CD14-positive monocyte (primary cell): ENCODE measurements at regions not wholly inside any gene's neighbourhood (a gene's known extent, or its start where the extent isn't known, plus 50 kb on each side); places are given as distances from the start of the nearest gene placed in this dataset.
"Not testable (repeated sequence)": the region's sequence is repeated elsewhere in the genome, so short reads cannot be mapped to it uniquely, and the experiment has no call there.

Experiments
- DNase-seq, 3 donors: peaks; one replicate each; pipeline ENCODE4 v3.0.0-alpha.2; 2011 to 2022
- H2AFZ ChIP-seq: 2 replicates; pipeline ENCODE4 v1.6.0; 2012; ENCODE audit warnings: mild to moderate bottlenecking, low read depth, low read length, inconsistent platforms; ENCODE audit not compliant: insufficient read depth, poor library complexity, severe bottlenecking
- H3K27ac ChIP-seq, 2 donors: 1 replicate in 1 of 2; 2 replicates in 1 of 2; pipeline ENCODE4 v1.5.1; 2012 to 2013; ENCODE audit warnings: low read length in 2 of 2, control low read depth in 1 of 2, inconsistent platforms in 1 of 2, low read depth in 1 of 2, mild to moderate bottlenecking in 1 of 2
- H3K27me3 ChIP-seq, 2 donors: one replicate each; pipeline versions ENCODE4 v1.6.0 to v1.6.1; 2011 to 2013; ENCODE audit warnings: low read length in 2 of 2; ENCODE audit not compliant: control insufficient read depth in 2 of 2, insufficient read depth in 2 of 2
- H3K36me3 ChIP-seq, 2 donors: replicated peaks in 1 of 2; 1 replicate in 1 of 2; 2 replicates in 1 of 2; pipeline versions ENCODE4 v1.5.1 to v1.6.1; 2012 to 2013; ENCODE audit warnings: low read length in 2 of 2, control low read depth in 1 of 2, inconsistent platforms in 1 of 2, mild to moderate bottlenecking in 1 of 2; ENCODE audit not compliant: insufficient read depth in 2 of 2, control insufficient read depth in 1 of 2
- H3K4me1 ChIP-seq, 2 donors: 1 replicate in 1 of 2; 2 replicates in 1 of 2; pipeline versions ENCODE4 v1.5.1 to v1.6.1; 2012 to 2013; ENCODE audit warnings: low read length in 2 of 2, control low read depth in 1 of 2, inconsistent platforms in 1 of 2, mild to moderate bottlenecking in 1 of 2, moderate library complexity in 1 of 2; ENCODE audit not compliant: insufficient read depth in 2 of 2, control insufficient read depth in 1 of 2
- H3K4me2 ChIP-seq: replicated peaks from 2 replicates; pipeline ENCODE3; 2012; ENCODE audit warnings: low read length, moderate library complexity, mild to moderate bottlenecking; ENCODE audit not compliant: poor library complexity, severe bottlenecking; ENCODE audit errors: extremely low read depth
- H3K4me3 ChIP-seq, 3 experiments: fragments of 200-600 bp in 1 of 3; sonication (generic) in 1 of 3; replicated peaks in 1 of 3; 1 replicate in 2 of 3; 2 replicates in 1 of 3; pipeline ENCODE4 v1.5.1; 2011 to 2013; ENCODE audit warnings: low read length in 3 of 3, mild to moderate bottlenecking in 3 of 3, control low read depth in 2 of 3, low read depth in 2 of 3, inconsistent platforms in 1 of 3, moderate library complexity in 1 of 3
- H3K79me2 ChIP-seq: 2 replicates; pipeline ENCODE4 v1.6.0; 2012; ENCODE audit warnings: mild to moderate bottlenecking, control low read depth, inconsistent platforms, low read length, moderate library complexity; ENCODE audit not compliant: insufficient read depth
- H3K9ac ChIP-seq: 2 replicates; pipeline ENCODE4 v1.6.0; 2017; ENCODE audit warnings: low read length, mild to moderate bottlenecking; ENCODE audit not compliant: insufficient read depth, poor library complexity, severe bottlenecking
- H3K9me3 ChIP-seq, 2 donors: replicated peaks in 1 of 2; 1 replicate in 1 of 2; 2 replicates in 1 of 2; pipeline versions ENCODE4 v1.5.1 to v1.6.1; 2012 to 2013; ENCODE audit warnings: low read length in 2 of 2, control low read depth in 1 of 2; ENCODE audit not compliant: control insufficient read depth in 1 of 2, insufficient read depth in 1 of 2
- H4K20me1 ChIP-seq: 2 replicates; pipeline ENCODE4 v1.6.0; 2012; ENCODE audit warnings: mild to moderate bottlenecking, low read length, control low read depth, moderate library complexity; ENCODE audit not compliant: insufficient read depth
- H3K27ac Mint-ChIP-seq, 7 donors: one replicate each; pipeline ENCODE4 v1.8.0; 2020; ENCODE audit warnings: mild to moderate bottlenecking in 7 of 7, mixed read lengths in 7 of 7, moderate library complexity in 6 of 7, inconsistent platforms in 2 of 7
- H3K27me3 Mint-ChIP-seq, 3 donors: one replicate each; pipeline ENCODE4 v1.8.0; 2021 to 2022; ENCODE audit warnings: low read depth in 3 of 3, mild to moderate bottlenecking in 3 of 3, mixed read lengths in 3 of 3, moderate library complexity in 3 of 3, inconsistent platforms in 1 of 3
- H3K36me3 Mint-ChIP-seq, 2 donors: one replicate each; pipeline ENCODE4 v1.8.0; 2020; ENCODE audit warnings: mixed read lengths in 2 of 2, inconsistent platforms in 1 of 2, mild to moderate bottlenecking in 1 of 2
- H3K4me1 Mint-ChIP-seq: one replicate; pipeline ENCODE4 v1.8.0; 2020; ENCODE audit warnings: mild to moderate bottlenecking, mixed read lengths
- H3K4me3 Mint-ChIP-seq, 2 donors: one replicate each; pipeline ENCODE4 v1.8.0; 2020; ENCODE audit warnings: mild to moderate bottlenecking in 2 of 2, mixed read lengths in 2 of 2, moderate library complexity in 1 of 2
- H3K9me3 Mint-ChIP-seq, 7 donors: one replicate each; pipeline ENCODE4 v1.8.0; 2020 to 2022; ENCODE audit warnings: mixed read lengths in 7 of 7, mild to moderate bottlenecking in 6 of 7, moderate library complexity in 6 of 7, inconsistent platforms in 2 of 7
- WGBS: methylation state at CpG from one replicate; pipeline ENCODE4 v1.1.5; 2013; ENCODE audit warnings: missing lambda C conversion rate; ENCODE audit not compliant: insufficient coverage; 5-methylcytosine and 5-hydroxymethylcytosine counted together
- intact Hi-C, 2 donors: fragments of 100-400 bp; cut with micrococcal nuclease; formaldehyde crosslinking; loops; one replicate each; pipeline versions ENCODE4 v1.15.0 to v1.15.1; 2023

- H4K20me1 ChIP-seq, H3K4me3 ChIP-seq, DNase-seq, H3K27ac ChIP-seq, H3K79me2 ChIP-seq, H3K27me3 ChIP-seq, H3K4me3 Mint-ChIP-seq, H3K36me3 ChIP-seq, intact Hi-C loops, H2AFZ ChIP-seq, H3K36me3 Mint-ChIP-seq, H3K9ac ChIP-seq, H3K27ac Mint-ChIP-seq, H3K4me1 Mint-ChIP-seq, H3K9me3 ChIP-seq, H3K4me2 ChIP-seq, H3K4me1 ChIP-seq: not testable (repeated sequence)
- Mint-ChIP-seq H3K9me3 (peaks cover 5 to 23% (median 10%) of the 10 kb centered on the region in 7 donors), H3K27me3 (peaks cover 16 to 30% (median 18%) of the 10 kb centered on the region in 3 donors)
- WGBS = 100% methylated on average over 3 of the region's 15 CpGs
Measured at GRCh38 chr9:62843706-62844290, 1654.0 kb downstream of the SPATA31A7 start.

- H3K4me3 ChIP-seq, intact Hi-C loops, H4K20me1 ChIP-seq, H3K36me3 Mint-ChIP-seq, H3K27me3 ChIP-seq, DNase-seq, H3K79me2 ChIP-seq, H3K4me2 ChIP-seq, H3K36me3 ChIP-seq, H3K4me1 Mint-ChIP-seq, H3K9ac ChIP-seq, H3K4me1 ChIP-seq, H3K4me3 Mint-ChIP-seq, H3K9me3 ChIP-seq, H2AFZ ChIP-seq, H3K27ac ChIP-seq: not testable (repeated sequence)
- Mint-ChIP-seq H3K27ac (peak overlapping the region in 2 of 7 donors; percentile 35 to 75), H3K9me3 (peaks cover 5 to 23% (median 10%) of the 10 kb centered on the region in 7 donors), H3K27me3 (peaks cover 15 to 26% (median 17%) of the 10 kb centered on the region in 3 donors)
- WGBS = 75% methylated on average over 15 of the region's 27 CpGs
Measured at GRCh38 chr9:62844681-62845185, 1654.9 kb downstream of the SPATA31A7 start.

- H3K4me3 Mint-ChIP-seq, H3K27me3 ChIP-seq, H3K9ac ChIP-seq, H4K20me1 ChIP-seq, intact Hi-C loops, H3K4me1 ChIP-seq, H3K27ac ChIP-seq, H3K79me2 ChIP-seq, H3K9me3 ChIP-seq, H3K36me3 Mint-ChIP-seq, H2AFZ ChIP-seq, H3K4me3 ChIP-seq, H3K4me1 Mint-ChIP-seq, DNase-seq, H3K4me2 ChIP-seq, H3K9me3 Mint-ChIP-seq, H3K36me3 ChIP-seq, H3K27ac Mint-ChIP-seq: not testable (repeated sequence)
- H3K27me3 Mint-ChIP-seq = peaks cover 8 to 21% (median 14%) of the 10 kb centered on the region in 3 donors
- WGBS = no CpG with 5 or more reads among the region's 2 CpGs
Measured at GRCh38 chr9:62848258-62848657, 1658.4 kb downstream of the SPATA31A7 start.

- H3K4me2 ChIP-seq, H3K79me2 ChIP-seq, H3K9me3 ChIP-seq, H3K27ac Mint-ChIP-seq, H3K4me3 Mint-ChIP-seq, H3K36me3 Mint-ChIP-seq, H2AFZ ChIP-seq, intact Hi-C loops, H4K20me1 ChIP-seq, H3K4me3 ChIP-seq, H3K9me3 Mint-ChIP-seq, H3K9ac ChIP-seq, H3K36me3 ChIP-seq, H3K4me1 Mint-ChIP-seq, H3K4me1 ChIP-seq, DNase-seq, H3K27ac ChIP-seq, H3K27me3 ChIP-seq: not testable (repeated sequence)
- peaks cover 5 to 15% (median 10%) of the 10 kb centered on the region in 3 donors for H3K27me3 Mint-ChIP-seq
- 100% methylated on average over 6 of the region's 17 CpGs for WGBS
Measured at GRCh38 chr9:62849991-62850390, 1660.2 kb downstream of the SPATA31A7 start.
